H7 (cell line): ENCODE measurements at regions not wholly inside any gene's neighbourhood (a gene's known extent, or its start where the extent isn't known, plus 50 kb on each side); places are given as distances from the start of the nearest gene placed in this dataset.

Experiments
- DNase-seq: peaks from one replicate; pipeline ENCODE4 v3.0.0; 2012
- H3K27me3 ChIP-seq: 2 replicates; pipeline ENCODE4 v1.6.0; 2011; ENCODE audit warnings: mild to moderate bottlenecking, low read length; ENCODE audit not compliant: control insufficient read depth, insufficient read depth
- H3K36me3 ChIP-seq: replicated peaks from 2 replicates; pipeline ENCODE4 v1.5.1; 2011; ENCODE audit warnings: low read length; ENCODE audit not compliant: control insufficient read depth, insufficient read depth
- H3K4me3 ChIP-seq: 2 replicates; pipeline ENCODE4 v1.5.1; 2011; ENCODE audit warnings: low read depth, mild to moderate bottlenecking, control low read depth, low read length, moderate library complexity; ENCODE audit not compliant: insufficient read depth

- Histone ChIP-seq H3K36me3 (no peaks in the 10 kb centered on the region), H3K4me3 (no peak overlapping the region), H3K27me3 (no peaks in the 10 kb centered on the region)
- no peak for DNase-seq
Measured at GRCh38 chr18:75158465-75159237, 50.3 kb downstream of the PTGR3 start.

GRCh38 chr18:75157851-75158250 is 51.1 kb downstream of the PTGR3 start:
- Histone ChIP-seq H3K4me3 (no peak overlapping the region), H3K36me3 (no peaks in the 10 kb centered on the region), H3K27me3 (no peaks in the 10 kb centered on the region)
- no peak for DNase-seq

- DNase-seq = no peak
- Histone ChIP-seq H3K4me3 (no peak overlapping the region), H3K27me3 (no peaks in the 10 kb centered on the region), H3K36me3 (no peaks in the 10 kb centered on the region)
Measured at GRCh38 chr18:75157381-75157780, 51.6 kb downstream of the PTGR3 start.

GRCh38 chr18:75156831-75157230 is 52.1 kb downstream of the PTGR3 start:
- no peak for DNase-seq
- no peaks in the 10 kb centered on the region for H3K36me3 ChIP-seq
- H3K27me3 ChIP-seq = no peaks in the 10 kb centered on the region
- H3K4me3 ChIP-seq = no peak overlapping the region

- no peak for DNase-seq
Measured at GRCh38 chr18:75156139-75156750, 52.7 kb downstream of the PTGR3 start.

GRCh38 chr18:75154997-75155396 is 53.9 kb downstream of the PTGR3 start:
- DNase-seq = no peak
- Histone ChIP-seq H3K27me3 (no peaks in the 10 kb centered on the region), H3K36me3 (no peaks in the 10 kb centered on the region), H3K4me3 (no peak overlapping the region)

More at GRCh38 chr18:75156139-75156750, 52.7 kb downstream of the PTGR3 start:
- Histone ChIP-seq H3K4me3 (no peak overlapping the region), H3K36me3 (no peaks in the 10 kb centered on the region), H3K27me3 (no peaks in the 10 kb centered on the region)

- Histone ChIP-seq H3K27me3 (no peaks in the 10 kb centered on the region), H3K36me3 (no peaks in the 10 kb centered on the region), H3K4me3 (no peak overlapping the region)
- no peak for DNase-seq
Measured at GRCh38 chr18:75154259-75154658, 54.7 kb downstream of the PTGR3 start.

- Histone ChIP-seq H3K4me3 (no peak overlapping the region), H3K27me3 (no peaks in the 10 kb centered on the region), H3K36me3 (no peaks in the 10 kb centered on the region)
- no peak for DNase-seq
Measured at GRCh38 chr18:75143851-75144250, 65.1 kb downstream of the PTGR3 start.

- DNase-seq = no peak
- H3K36me3 ChIP-seq = no peaks in the 10 kb centered on the region
- H3K27me3 ChIP-seq = no peaks in the 10 kb centered on the region
- H3K4me3 ChIP-seq = no peak overlapping the region
Measured at GRCh38 chr18:75142677-75143076, 66.3 kb downstream of the PTGR3 start.

- Histone ChIP-seq H3K4me3 (no peak overlapping the region), H3K36me3 (no peaks in the 10 kb centered on the region)
- no peak for DNase-seq
Measured at GRCh38 chr18:75141734-75142133, 67.2 kb downstream of the PTGR3 start.

GRCh38 chr18:75141166-75141565 is 67.8 kb downstream of the PTGR3 start:
- no peaks in the 10 kb centered on the region for H3K36me3 ChIP-seq
- no peak for DNase-seq
- H3K4me3 ChIP-seq = no peak overlapping the region
- no peaks in the 10 kb centered on the region for H3K27me3 ChIP-seq

More at GRCh38 chr18:75141734-75142133, 67.2 kb downstream of the PTGR3 start:
- no peaks in the 10 kb centered on the region for H3K27me3 ChIP-seq

- Histone ChIP-seq H3K36me3 (no peaks in the 10 kb centered on the region), H3K27me3 (no peaks in the 10 kb centered on the region), H3K4me3 (no peak overlapping the region)
- DNase-seq = no peak
Measured at GRCh38 chr18:75140296-75140695, 68.6 kb downstream of the PTGR3 start.

- Histone ChIP-seq H3K27me3 (no peaks in the 10 kb centered on the region), H3K4me3 (no peak overlapping the region), H3K36me3 (no peaks in the 10 kb centered on the region)
- DNase-seq = peak; percentile 22
Measured at GRCh38 chr18:75139226-75139911, 69.6 kb downstream of the PTGR3 start.

- no peaks in the 10 kb centered on the region for H3K36me3 ChIP-seq
- peak; percentile 12 for DNase-seq
Measured at GRCh38 chr18:75137346-75137877, 71.5 kb downstream of the PTGR3 start.

More at GRCh38 chr18:75137346-75137877, 71.5 kb downstream of the PTGR3 start:
- Histone ChIP-seq H3K27me3 (no peaks in the 10 kb centered on the region), H3K4me3 (no peak overlapping the region)
